K562 (cell line): ENCODE measurements at regions not wholly inside any gene's neighbourhood (a gene's known extent, or its start where the extent isn't known, plus 50 kb on each side); places are given as distances from the start of the nearest gene placed in this dataset.

Experiments used
- CTCF ChIP-seq, 3 experiments: IDR thresholded peaks in 2 of 3; conservative IDR thresholded peaks in 1 of 3; 2 replicates each; pipeline ENCODE4 v1.5.1; 2011 to 2012; ENCODE audit warnings: low read length in 3 of 3, mild to moderate bottlenecking in 3 of 3, control low read depth in 2 of 3, improper control_type of control experiment in 1 of 3, inconsistent platforms in 1 of 3, low read depth in 1 of 3, mixed read lengths in 1 of 3, moderate library complexity in 1 of 3; ENCODE audit not compliant: insufficient read depth in 2 of 3
- EHMT2 ChIP-seq: fragments of 450-650 bp; IDR thresholded peaks from 2 replicates; pipeline ENCODE4 v1.6.1; 2018; ENCODE audit warnings: antibody characterized with exemption
- ETV6 ChIP-seq, 3 experiments: fragments of 150-350 bp in 1 of 3; sonication (generic) in 1 of 3; formaldehyde crosslinking in 1 of 3; IDR thresholded peaks; 2 replicates each; pipeline versions ENCODE4 v1.6.1 to v1.8.0; 2014 to 2022; ENCODE audit warnings: borderline replicate concordance in 2 of 3, low read depth in 2 of 3, antibody characterized with exemption in 1 of 3, low read length in 1 of 3, mild to moderate bottlenecking in 1 of 3, missing genetic modification reagents in 1 of 3
- KAT7 ChIP-seq: sonication (generic); formaldehyde crosslinking; IDR thresholded peaks from 2 replicates; pipeline ENCODE4 v1.8.0; 2022; ENCODE audit warnings: missing genetic modification reagents, mild to moderate bottlenecking, borderline replicate concordance
- NR2C2 ChIP-seq, 2 experiments: fragments of 200-800 bp in 1 of 2; sonication (Bioruptor generic) in 1 of 2; sonication (generic) in 1 of 2; formaldehyde crosslinking in 1 of 2; IDR thresholded peaks; 2 replicates each; pipeline versions ENCODE4 v1.6.1 to v1.8.0; 2016 to 2022; ENCODE audit warnings: mild to moderate bottlenecking in 1 of 2, missing compliant biosample characterization in 1 of 2, missing genetic modification characterization in 1 of 2, missing genetic modification reagents in 1 of 2
- POLR2A ChIP-seq: fragments of 450-650 bp; conservative IDR thresholded peaks from 2 replicates; pipeline ENCODE4 v1.6.1; 2016
- REST ChIP-seq, 2 experiments: fragments of 450-650 bp; formaldehyde crosslinking in 1 of 2; IDR thresholded peaks; 2 replicates each; pipeline versions ENCODE4 v1.4.0 to v1.6.1; 2014 to 2020; ENCODE audit warnings: mild to moderate bottlenecking in 2 of 2, borderline replicate concordance in 1 of 2, low read depth in 1 of 2
- SIN3A ChIP-seq, 2 experiments: fragments of 150-350 bp in 1 of 2; IDR thresholded peaks; 2 replicates each; pipeline ENCODE4 v1.6.1; 2011 to 2016; ENCODE audit warnings: borderline replicate concordance in 2 of 2, low read depth in 2 of 2, low read length in 2 of 2, mild to moderate bottlenecking in 2 of 2, moderate library complexity in 2 of 2; ENCODE audit not compliant: control insufficient read depth in 1 of 2
- SOX6 ChIP-seq: fragments of 450-650 bp; IDR thresholded peaks from 2 replicates; pipeline ENCODE4 v1.6.1; 2014; ENCODE audit warnings: mild to moderate bottlenecking
- TCF3 ChIP-seq: sonication (generic); formaldehyde crosslinking; IDR thresholded peaks from 2 replicates; pipeline ENCODE4 v1.4.0; 2020; ENCODE audit warnings: mild to moderate bottlenecking, missing genetic modification reagents
- TRIM24 ChIP-seq, 2 experiments: fragments of 450-650 bp; IDR thresholded peaks; 2 replicates each; pipeline ENCODE4 v1.6.1; 2016
- ZNF146 ChIP-seq: IDR thresholded peaks from one replicate; pipeline ENCODE4 v1.6.1; 2018; ENCODE audit warnings: missing compliant biosample characterization; ENCODE audit not compliant: unreplicated experiment

- TF ChIP-seq SOX6 (no peak), ZNF146 (CRISPR knock-in tag) (no peak), ETV6 (IDR thresholded peaks at IDR 0.05; ENCODE audit: borderline replicate concordance in 1 of 2, low read depth in 2 of 2, low read length in 1 of 2) (no peak), ETV6 (CRISPR knock-in tag; IDR thresholded peaks at IDR 0.05; ENCODE audit: borderline replicate concordance) (no peak), EHMT2 (no peak), REST (IDR thresholded peaks at IDR 0.05; ENCODE audit: borderline replicate concordance) (no peak), REST (CRISPR knock-in tag; IDR thresholded peaks at IDR 0.05; ENCODE audit: low read depth) (no peak), TRIM24 (IDR thresholded peaks at IDR 0.05) (no peak), SIN3A (IDR thresholded peaks at IDR 0.05; ENCODE audit: borderline replicate concordance in 2 of 2, control insufficient read depth in 1 of 2, low read depth in 2 of 2, low read length in 2 of 2) (no peak), KAT7 (CRISPR knock-in tag) (no peak), TCF3 (CRISPR knock-in tag) (no peak), CTCF (IDR thresholded peaks at IDR 0.05 in 2 of 3, conservative IDR thresholded peaks at IDR 0.05 in 1 of 3; ENCODE audit: insufficient read depth in 2 of 3, low read depth in 1 of 3, low read length in 3 of 3) (no peak), NR2C2 (CRISPR knock-in tag; IDR thresholded peaks at IDR 0.05) (no peak), NR2C2 (tag; IDR thresholded peaks at IDR 0.05) (no peak), POLR2A (no peak)
These were observed 440.8 kb downstream of the ZNF385D start for GRCh38 chr3:21310161-21310560.
